IPS-NIHi7 (cell line): ENCODE measurements at regions not wholly inside any gene's neighbourhood (a gene's known extent, or its start where the extent isn't known, plus 50 kb on each side); places are given as distances from the start of the nearest gene placed in this dataset.

Experiments used
- DNase-seq: peaks from one replicate; pipeline ENCODE4 v3.0.0; 2012; ENCODE audit warnings: mixed read lengths; ENCODE audit errors: extremely low spot score

GRCh38 chr2:157150747-157151146, 106.8 kb upstream of the GALNT5 start:
- no peak for DNase-seq

GRCh38 chr2:157152362-157152761, 105.1 kb upstream of the GALNT5 start:
- DNase-seq: no peak

GRCh38 chr2:157155992-157156391, 101.5 kb upstream of the GALNT5 start:
- DNase-seq: no peak

GRCh38 chr2:157158111-157158510, 99.4 kb upstream of the GALNT5 start:
- no peak for DNase-seq

GRCh38 chr2:157159221-157159934, 98.1 kb upstream of the GALNT5 start:
- DNase-seq: no peak

GRCh38 chr2:157160111-157160510, 97.4 kb upstream of the GALNT5 start:
- DNase-seq: no peak

- no peak for DNase-seq
Observed at GRCh38 chr2:157164370-157164769, 93.1 kb upstream of the GALNT5 start.

GRCh38 chr2:157164891-157165290, 92.6 kb upstream of the GALNT5 start:
- no peak for DNase-seq

GRCh38 chr2:157168501-157168900, 89.0 kb upstream of the GALNT5 start:
- DNase-seq: no peak

GRCh38 chr2:157169889-157170288, 87.6 kb upstream of the GALNT5 start:
- no peak for DNase-seq

- no peak for DNase-seq
Observed at GRCh38 chr2:157170299-157170698, 87.2 kb upstream of the GALNT5 start.

- no peak for DNase-seq
Observed at GRCh38 chr2:157172239-157172638, 85.3 kb upstream of the GALNT5 start.

- DNase-seq: no peak
Observed at GRCh38 chr2:157172866-157173578, 84.5 kb upstream of the GALNT5 start.

GRCh38 chr2:157173740-157174184, 83.7 kb upstream of the GALNT5 start:
- no peak for DNase-seq

GRCh38 chr2:157174321-157174720, 83.2 kb upstream of the GALNT5 start:
- no peak for DNase-seq

GRCh38 chr2:157176602-157177001, 80.9 kb upstream of the GALNT5 start:
- DNase-seq: no peak

GRCh38 chr2:157178874-157179273, 78.6 kb upstream of the GALNT5 start:
- no peak for DNase-seq

GRCh38 chr2:157179324-157180105, 78.0 kb upstream of the GALNT5 start:
- DNase-seq: no peak

- DNase-seq: no peak
Observed at GRCh38 chr2:157180359-157180758, 77.1 kb upstream of the GALNT5 start.

GRCh38 chr2:157181234-157181633, 76.3 kb upstream of the GALNT5 start:
- no peak for DNase-seq

GRCh38 chr2:157182204-157182709, 75.2 kb upstream of the GALNT5 start:
- DNase-seq: no peak

GRCh38 chr2:157182834-157183396, 74.6 kb upstream of the GALNT5 start:
- no peak for DNase-seq
